ENCODE measurements at regions not wholly inside any gene's neighbourhood (a gene's known extent, or its start where the extent isn't known, plus 50 kb on each side); places are given as distances from the start of the nearest gene placed in this dataset.

DNA sequence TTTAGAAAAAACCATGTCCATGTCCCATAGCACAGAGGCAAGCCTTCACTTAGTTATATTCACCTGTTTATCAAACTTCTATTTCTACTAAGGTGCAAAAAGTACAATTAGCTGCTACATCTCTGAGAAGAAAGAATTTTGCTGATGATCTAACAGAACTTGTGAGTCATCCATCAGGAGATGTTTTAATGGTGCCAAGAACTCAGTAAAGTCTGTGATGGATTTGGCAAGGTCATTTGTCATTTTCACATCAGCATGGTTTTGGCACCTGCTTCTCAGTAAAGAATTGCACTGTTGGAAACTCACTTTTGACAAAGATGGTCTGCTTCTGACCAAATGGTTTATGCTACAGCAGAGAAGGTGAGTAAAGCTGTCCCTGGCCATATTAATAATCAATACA, 195.7 kb upstream of the TMEFF2 start:
- TF ChIP-seq, protein P1, sequence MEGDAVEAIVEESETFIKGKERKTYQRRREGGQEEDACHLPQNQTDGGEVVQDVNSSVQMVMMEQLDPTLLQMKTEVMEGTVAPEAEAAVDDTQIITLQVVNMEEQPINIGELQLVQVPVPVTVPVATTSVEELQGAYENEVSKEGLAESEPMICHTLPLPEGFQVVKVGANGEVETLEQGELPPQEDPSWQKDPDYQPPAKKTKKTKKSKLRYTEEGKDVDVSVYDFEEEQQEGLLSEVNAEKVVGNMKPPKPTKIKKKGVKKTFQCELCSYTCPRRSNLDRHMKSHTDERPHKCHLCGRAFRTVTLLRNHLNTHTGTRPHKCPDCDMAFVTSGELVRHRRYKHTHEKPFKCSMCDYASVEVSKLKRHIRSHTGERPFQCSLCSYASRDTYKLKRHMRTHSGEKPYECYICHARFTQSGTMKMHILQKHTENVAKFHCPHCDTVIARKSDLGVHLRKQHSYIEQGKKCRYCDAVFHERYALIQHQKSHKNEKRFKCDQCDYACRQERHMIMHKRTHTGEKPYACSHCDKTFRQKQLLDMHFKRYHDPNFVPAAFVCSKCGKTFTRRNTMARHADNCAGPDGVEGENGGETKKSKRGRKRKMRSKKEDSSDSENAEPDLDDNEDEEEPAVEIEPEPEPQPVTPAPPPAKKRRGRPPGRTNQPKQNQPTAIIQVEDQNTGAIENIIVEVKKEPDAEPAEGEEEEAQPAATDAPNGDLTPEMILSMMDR (conservative IDR thresholded peaks at IDR 0.05; ENCODE audit: low read depth, low read length): no peak
- no peak for TF ChIP-seq EZH2 (IDR thresholded peaks at IDR 0.05; ENCODE audit: low read length, unreplicated experiment)
- no peak for TF ChIP-seq EZH2phosphoT487 (IDR thresholded peaks at IDR 0.05; ENCODE audit: borderline replicate concordance, low read length)
